GDM1 (cell line): ENCODE measurements at regions not wholly inside any gene's neighbourhood (a gene's known extent, or its start where the extent isn't known, plus 50 kb on each side); places are given as distances from the start of the nearest gene placed in this dataset.
A peak's percentile ranks its signal among the peaks of the same experiment; 100 is the strongest.

Experiments used
- DNase-seq: peaks from one replicate; lab custom pipeline; 2025; lab: John Stamatoyannopoulos, UW

- DNase-seq: no peak
These were observed 444.7 kb downstream of the FLRT2 start for GRCh38 chr14:85974602-85975001.

GRCh38 chr14:85963486-85963885, 433.5 kb downstream of the FLRT2 start:
- no peak for DNase-seq

- DNase-seq: peak; percentile 17
These were observed 430.8 kb downstream of the FLRT2 start for GRCh38 chr14:85960756-85961155.

- no peak for DNase-seq
These were observed 429.1 kb downstream of the FLRT2 start for GRCh38 chr14:85959063-85959462.

- DNase-seq: no peak
These were observed 428.1 kb downstream of the FLRT2 start for GRCh38 chr14:85958069-85958468.

GRCh38 chr14:85953265-85953664, 423.3 kb downstream of the FLRT2 start:
- DNase-seq: no peak

- peak; percentile 23 for DNase-seq
These were observed 418.2 kb downstream of the FLRT2 start for GRCh38 chr14:85948153-85948552.

- DNase-seq: no peak
These were observed 417.7 kb downstream of the FLRT2 start for GRCh38 chr14:85947461-85948139.

- DNase-seq: no peak
These were observed 413.2 kb downstream of the FLRT2 start for GRCh38 chr14:85943192-85943591.

- no peak for DNase-seq
These were observed 404.9 kb downstream of the FLRT2 start for GRCh38 chr14:85934886-85935254.

- DNase-seq: peak; percentile 48
These were observed 404.4 kb downstream of the FLRT2 start for GRCh38 chr14:85934123-85934885.

- no peak for DNase-seq
These were observed 391.3 kb downstream of the FLRT2 start for GRCh38 chr14:85921241-85921640.

GRCh38 chr14:85917716-85918115, 387.8 kb downstream of the FLRT2 start:
- no peak for DNase-seq

GRCh38 chr14:85915711-85916110, 385.8 kb downstream of the FLRT2 start:
- no peak for DNase-seq

GRCh38 chr14:85912141-85912540, 382.2 kb downstream of the FLRT2 start:
- no peak for DNase-seq

- no peak for DNase-seq
These were observed 381.1 kb downstream of the FLRT2 start for GRCh38 chr14:85911044-85911443.

GRCh38 chr14:85909581-85909980, 379.6 kb downstream of the FLRT2 start:
- DNase-seq: no peak

- no peak for DNase-seq
These were observed 377.6 kb downstream of the FLRT2 start for GRCh38 chr14:85907536-85907935.

- no peak for DNase-seq
These were observed 367.9 kb downstream of the FLRT2 start for GRCh38 chr14:85897808-85898207.

- no peak for DNase-seq
These were observed 365.7 kb downstream of the FLRT2 start for GRCh38 chr14:85895603-85896002.

- DNase-seq: no peak
These were observed 362.3 kb downstream of the FLRT2 start for GRCh38 chr14:85892251-85892650.

GRCh38 chr14:85883966-85884365, 354.0 kb downstream of the FLRT2 start:
- DNase-seq: no peak

GRCh38 chr14:85883101-85883500, 353.2 kb downstream of the FLRT2 start:
- no peak for DNase-seq

GRCh38 chr14:85881935-85882334, 352.0 kb downstream of the FLRT2 start:
- no peak for DNase-seq
